ENCODE measurements at regions not wholly inside any gene's neighbourhood (a gene's known extent, or its start where the extent isn't known, plus 50 kb on each side); places are given as distances from the start of the nearest gene placed in this dataset.

DNA sequence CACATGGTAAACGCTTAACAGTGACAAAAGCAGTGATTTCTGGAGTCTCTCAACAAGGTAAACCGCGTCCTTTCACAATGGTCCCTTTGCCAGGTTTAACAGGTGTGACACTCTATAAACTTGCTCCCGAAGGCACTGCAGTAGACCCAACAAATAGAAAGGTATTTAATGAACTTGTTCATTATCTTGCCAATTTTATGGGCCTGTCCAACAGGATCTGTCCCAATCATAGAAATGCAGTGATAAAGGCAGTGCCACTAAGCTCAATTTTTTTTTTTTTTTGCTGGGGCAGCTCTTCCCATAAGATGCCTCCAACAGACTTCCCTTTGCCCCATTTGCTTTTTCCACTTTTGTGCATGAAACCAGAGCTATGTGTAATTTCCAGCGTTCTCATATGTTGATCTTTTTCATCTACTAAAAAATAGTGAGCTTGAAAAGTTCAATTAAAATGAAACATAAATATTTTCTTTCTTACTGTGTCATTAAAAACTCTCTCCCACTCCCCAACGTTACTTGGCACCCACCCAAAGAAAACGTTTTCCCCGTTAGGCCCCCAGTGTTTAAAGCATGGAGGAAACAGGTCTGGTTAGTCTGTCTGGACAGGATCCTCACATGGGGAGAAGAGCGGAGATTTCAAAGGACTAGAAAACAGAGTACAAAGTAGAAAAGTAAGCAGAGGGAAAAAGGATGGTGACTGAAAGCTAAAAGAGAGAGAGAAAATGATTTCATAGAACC lies 80.9 kb upstream of the SPATA31D4 start:
- TF ChIP-seq, protein P1, sequence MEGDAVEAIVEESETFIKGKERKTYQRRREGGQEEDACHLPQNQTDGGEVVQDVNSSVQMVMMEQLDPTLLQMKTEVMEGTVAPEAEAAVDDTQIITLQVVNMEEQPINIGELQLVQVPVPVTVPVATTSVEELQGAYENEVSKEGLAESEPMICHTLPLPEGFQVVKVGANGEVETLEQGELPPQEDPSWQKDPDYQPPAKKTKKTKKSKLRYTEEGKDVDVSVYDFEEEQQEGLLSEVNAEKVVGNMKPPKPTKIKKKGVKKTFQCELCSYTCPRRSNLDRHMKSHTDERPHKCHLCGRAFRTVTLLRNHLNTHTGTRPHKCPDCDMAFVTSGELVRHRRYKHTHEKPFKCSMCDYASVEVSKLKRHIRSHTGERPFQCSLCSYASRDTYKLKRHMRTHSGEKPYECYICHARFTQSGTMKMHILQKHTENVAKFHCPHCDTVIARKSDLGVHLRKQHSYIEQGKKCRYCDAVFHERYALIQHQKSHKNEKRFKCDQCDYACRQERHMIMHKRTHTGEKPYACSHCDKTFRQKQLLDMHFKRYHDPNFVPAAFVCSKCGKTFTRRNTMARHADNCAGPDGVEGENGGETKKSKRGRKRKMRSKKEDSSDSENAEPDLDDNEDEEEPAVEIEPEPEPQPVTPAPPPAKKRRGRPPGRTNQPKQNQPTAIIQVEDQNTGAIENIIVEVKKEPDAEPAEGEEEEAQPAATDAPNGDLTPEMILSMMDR (IDR thresholded peaks at IDR 0.05), result no peak
- TF ChIP-seq POLR2A (IDR thresholded peaks at IDR 0.05), result no peak
